ENCODE measurements at regions not wholly inside any gene's neighbourhood (a gene's known extent, or its start where the extent isn't known, plus 50 kb on each side); places are given as distances from the start of the nearest gene placed in this dataset.

GRCh38 chr6:170143401-170144150 is 147.3 kb downstream of the DLL1 start:
- TF ChIP-seq EZH2 (IDR thresholded peaks at IDR 0.05; ENCODE audit: insufficient read depth, poor library complexity, severe bottlenecking) (no peak), EZH2phosphoT487 (IDR thresholded peaks at IDR 0.05; ENCODE audit: insufficient read depth, low read depth) (no peak)
